ENCODE measurements at regions not wholly inside any gene's neighbourhood (a gene's known extent, or its start where the extent isn't known, plus 50 kb on each side); places are given as distances from the start of the nearest gene placed in this dataset.

DNA sequence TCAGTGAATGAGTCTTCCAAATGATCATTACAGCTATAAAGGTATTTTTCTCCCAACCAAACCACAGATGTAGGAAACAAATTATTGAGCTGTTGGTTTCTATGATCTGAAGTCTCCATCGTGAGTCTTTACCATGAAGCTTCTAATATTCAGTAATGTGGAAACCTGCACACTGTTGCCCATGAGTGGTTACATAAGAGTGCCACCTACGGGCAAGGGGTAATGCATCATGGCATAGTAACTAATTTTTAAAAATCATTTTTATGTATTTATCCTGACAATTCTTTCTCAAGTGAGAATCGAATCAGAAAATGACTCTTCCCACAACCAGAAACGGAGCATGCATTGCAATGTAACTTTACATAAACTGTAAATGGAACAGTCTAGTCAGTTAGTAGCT lies 282.5 kb upstream of the SMARCA2 start:
- TF ChIP-seq CTCF (IDR thresholded peaks at IDR 0.05; ENCODE audit: insufficient read depth, low read length, poor library complexity, severe bottlenecking), result peak; percentile 47
- TF ChIP-seq EZH2phosphoT487 (conservative IDR thresholded peaks at IDR 0.05; ENCODE audit: low read length), result no peak
